NB4 (cell line): ENCODE measurements at regions not wholly inside any gene's neighbourhood (a gene's known extent, or its start where the extent isn't known, plus 50 kb on each side); places are given as distances from the start of the nearest gene placed in this dataset.
A peak's percentile ranks its signal among the peaks of the same experiment; 100 is the strongest.

Source experiments
- DNase-seq: peaks from one replicate; pipeline ENCODE4 v3.0.0; 2010; ENCODE audit warnings: low read depth
- H3K4me3 ChIP-seq: one replicate; pipeline ENCODE4 v1.5.1; 2011; ENCODE audit warnings: mild to moderate bottlenecking, low read depth, low read length, moderate library complexity
- CTCF ChIP-seq: IDR thresholded peaks from one replicate; pipeline ENCODE4 v1.5.1; 2012; ENCODE audit warnings: low read depth, low read length
- MAX ChIP-seq: IDR thresholded peaks from 2 replicates; pipeline ENCODE4 v1.6.1; 2011; ENCODE audit warnings: low read depth, low read length
- MYC ChIP-seq: IDR thresholded peaks from 2 replicates; pipeline ENCODE4 v1.6.1; 2011; ENCODE audit warnings: low read depth, low read length
- POLR2A ChIP-seq: IDR thresholded peaks from 2 replicates; pipeline ENCODE4 v1.6.1; 2011; ENCODE audit warnings: mild to moderate bottlenecking; ENCODE audit not compliant: insufficient read length; ENCODE audit errors: extremely low read depth

DNA sequence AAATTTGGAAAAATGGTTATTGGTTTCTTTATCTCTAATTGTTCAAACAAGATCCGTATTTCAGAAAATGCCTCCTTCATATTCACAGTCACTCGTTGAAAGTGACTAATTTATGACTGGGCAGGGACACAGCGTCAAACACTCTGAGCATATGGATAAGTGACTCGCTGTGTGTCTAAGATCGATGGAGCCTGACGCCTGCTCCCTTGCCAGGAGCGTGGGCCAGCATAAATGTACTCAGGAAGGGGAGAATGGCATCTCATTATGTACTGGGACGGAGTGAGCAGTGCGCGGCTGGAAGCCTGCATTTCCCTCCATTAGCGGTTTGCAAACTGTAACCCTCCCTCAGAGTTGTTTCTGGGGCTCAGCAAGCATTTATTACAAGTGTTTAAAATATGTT lies 79.8 kb upstream of the CAST start:
- no peak for DNase-seq
- no peak overlapping the region for H3K4me3 ChIP-seq
- TF ChIP-seq MAX: no peak
- TF ChIP-seq POLR2A: no peak
- TF ChIP-seq CTCF: no peak
- TF ChIP-seq MYC: no peak

DNA sequence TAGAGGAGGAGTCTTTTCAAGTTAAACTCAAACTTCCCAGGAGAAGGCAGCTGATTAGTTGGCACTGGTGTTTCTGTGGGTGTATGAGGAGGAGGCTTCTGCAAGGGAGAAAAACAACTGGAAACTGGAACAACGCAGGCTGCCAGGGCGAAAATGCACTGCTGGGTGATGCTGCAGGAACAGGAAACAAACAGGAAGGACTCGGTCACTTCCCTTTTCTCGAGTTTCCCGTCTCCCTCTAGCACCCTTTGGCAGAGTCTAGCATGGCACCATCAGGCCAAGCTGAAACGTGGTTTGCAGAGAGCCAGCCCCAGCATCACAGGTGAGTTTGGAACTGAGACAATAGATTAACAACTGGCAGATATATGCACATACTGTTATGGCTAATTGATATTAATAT lies 77.5 kb upstream of the CAST start:
- TF ChIP-seq MAX: no peak
- no peak for TF ChIP-seq CTCF
- TF ChIP-seq POLR2A: no peak
- no peak for TF ChIP-seq MYC
- no peak overlapping the region for H3K4me3 ChIP-seq
- peak; percentile 10 for DNase-seq

DNA sequence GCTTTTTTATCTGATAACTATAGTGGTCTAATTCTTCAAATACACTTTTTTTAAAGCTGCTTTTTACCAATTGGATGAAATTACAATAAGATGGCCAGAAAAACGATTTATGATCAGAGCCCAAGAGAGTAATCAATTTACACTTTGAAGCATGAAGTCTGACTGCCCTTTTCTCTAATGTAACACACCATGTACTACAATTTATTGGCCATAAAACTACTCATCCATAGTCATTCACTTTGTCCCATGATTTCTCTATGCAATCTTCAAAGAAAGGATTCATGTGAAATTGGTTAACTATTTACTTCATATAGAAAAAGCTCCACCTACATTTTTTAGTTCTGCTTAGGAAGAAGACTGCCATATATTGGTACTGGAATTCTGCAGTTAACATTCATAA lies 73.6 kb upstream of the CAST start:
- TF ChIP-seq CTCF (no peak), POLR2A (no peak), MAX (no peak), MYC (no peak)
- H3K4me3 ChIP-seq: no peak overlapping the region
- no peak for DNase-seq

GRCh38 chr5:96590796-96591195 lies 71.4 kb upstream of the CAST start:
- H3K4me3 ChIP-seq: no peak overlapping the region
- TF ChIP-seq CTCF (no peak), MAX (no peak), POLR2A (no peak), MYC (no peak)
- DNase-seq: no peak

DNA sequence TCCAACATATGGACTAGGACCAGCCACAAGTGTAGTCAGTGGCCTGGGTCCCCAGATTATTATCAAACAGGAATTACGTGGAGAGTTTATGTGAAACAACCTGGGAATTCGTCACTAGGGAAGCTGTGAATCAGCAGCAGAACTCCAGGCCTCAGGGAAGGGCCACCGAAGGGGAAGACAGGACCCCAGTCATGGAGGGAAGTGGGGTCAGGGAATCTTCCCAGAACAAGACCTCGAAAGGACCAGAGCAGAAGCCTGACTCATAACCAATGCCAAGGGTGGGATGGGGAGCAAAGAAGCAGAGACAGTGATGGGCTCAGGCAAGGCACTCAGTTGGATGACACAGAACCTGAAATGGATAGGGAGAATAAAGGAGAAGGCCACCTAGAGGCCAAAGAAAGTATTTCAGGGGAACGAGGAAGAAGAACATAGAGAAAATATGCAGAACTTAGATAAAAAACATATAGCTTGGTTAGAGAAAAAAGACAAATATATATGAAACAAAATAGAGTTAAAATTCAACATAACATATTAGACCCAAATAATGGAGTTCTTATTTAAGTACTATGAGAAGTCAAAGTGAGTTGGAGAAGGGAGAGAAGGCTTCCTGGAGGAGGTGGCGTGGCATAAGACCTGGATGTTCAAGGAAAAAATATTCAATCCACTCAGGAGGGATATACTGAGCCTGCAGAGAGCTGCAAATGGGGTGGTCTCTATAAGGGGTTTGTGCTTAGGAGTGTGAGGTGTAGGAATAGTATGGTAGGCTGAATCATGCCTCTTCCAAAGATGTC lies 66.7 kb upstream of the CAST start:
- DNase-seq: peak; percentile 32
- no peak for TF ChIP-seq POLR2A
- TF ChIP-seq CTCF: peak; percentile 53
- TF ChIP-seq MYC: no peak
- TF ChIP-seq MAX: no peak

More for the DNA sequence above, 66.7 kb upstream of the CAST start:
- H3K4me3 ChIP-seq: no peak overlapping the region
